Upper lobe of right lung (tissue), 1 donor: ENCODE measurements at regions not wholly inside any gene's neighbourhood (a gene's known extent, or its start where the extent isn't known, plus 50 kb on each side); places are given as distances from the start of the nearest gene placed in this dataset.

Experiments used
- ATAC-seq: fragments of 200-7000 bp; cut with Tn5 transposase; one replicate; pipeline ENCODE4 v1.9.1; 2020; ENCODE audit warnings: mild to moderate bottlenecking, moderate library complexity
- DNase-seq: peaks from one replicate; pipeline ENCODE4 v3.0.0-alpha.2; 2020
- H3K27ac ChIP-seq: fragments of 200-600 bp; one replicate; pipeline ENCODE4 v1.8.0; 2022
- H3K27me3 ChIP-seq: fragments of 200-600 bp; one replicate; pipeline ENCODE4 v1.8.0; 2022; ENCODE audit warnings: mild to moderate bottlenecking
- H3K36me3 ChIP-seq: fragments of 200-600 bp; one replicate; pipeline ENCODE4 v1.8.0; 2022
- H3K4me1 ChIP-seq: fragments of 200-600 bp; one replicate; pipeline ENCODE4 v1.8.0; 2022
- H3K4me3 ChIP-seq: fragments of 200-600 bp; one replicate; pipeline ENCODE4 v1.8.0; 2022; ENCODE audit warnings: mild to moderate bottlenecking
- H3K9me3 ChIP-seq: fragments of 200-600 bp; one replicate; pipeline ENCODE4 v1.8.0; 2022
- CTCF ChIP-seq: fragments of 200-600 bp; IDR thresholded peaks from one replicate; pipeline ENCODE4 v1.8.0; 2022; ENCODE audit warnings: antibody characterized with exemption
- intact Hi-C: fragments of 100-400 bp; cut with DNase I; formaldehyde crosslinking; loops from one replicate; pipeline ENCODE4 v1.11.0; 2022
- donor health status: DM: no; HTN: yes; CAD: no; lungs with severe emphysema.

GRCh38 chrX:35664833-35665232 is 133.3 kb upstream of the MAGEB16 start:
- H3K4me3 ChIP-seq: no peak overlapping the region
- no peak for DNase-seq
- no peaks in the 10 kb centered on the region for H3K27me3 ChIP-seq
- intact Hi-C loops: no loop called here
- no peaks in the 10 kb centered on the region for H3K36me3 ChIP-seq
- H3K27ac ChIP-seq: no peak overlapping the region
- TF ChIP-seq CTCF: no peak
- no peaks in the 10 kb centered on the region for H3K9me3 ChIP-seq
- no peaks in the 10 kb centered on the region for H3K4me1 ChIP-seq
- no peak for ATAC-seq

- ATAC-seq (no peak), DNase-seq (no peak)
- Histone ChIP-seq H3K27me3 (no peaks in the 10 kb centered on the region), H3K27ac (no peak overlapping the region), H3K9me3 (no peaks in the 10 kb centered on the region), H3K36me3 (no peaks in the 10 kb centered on the region), H3K4me1 (no peaks in the 10 kb centered on the region), H3K4me3 (no peak overlapping the region)
- intact Hi-C loops: no loop called here
- no peak for TF ChIP-seq CTCF
Measured at GRCh38 chrX:35665311-35665710, 132.8 kb upstream of the MAGEB16 start.

GRCh38 chrX:35670889-35671288 is 127.3 kb upstream of the MAGEB16 start:
- intact Hi-C loops: no loop called here
- no peak for DNase-seq
- Histone ChIP-seq H3K27me3 (no peaks in the 10 kb centered on the region), H3K9me3 (no peaks in the 10 kb centered on the region), H3K27ac (no peak overlapping the region), H3K36me3 (no peaks in the 10 kb centered on the region), H3K4me1 (no peaks in the 10 kb centered on the region), H3K4me3 (no peak overlapping the region)
- ATAC-seq: no peak
- no peak for TF ChIP-seq CTCF

GRCh38 chrX:35675151-35675550 is 123.0 kb upstream of the MAGEB16 start:
- intact Hi-C loops: no loop called here
- no peak for TF ChIP-seq CTCF
- no peaks in the 10 kb centered on the region for H3K4me1 ChIP-seq
- no peaks in the 10 kb centered on the region for H3K27me3 ChIP-seq
- no peak overlapping the region for H3K27ac ChIP-seq
- H3K36me3 ChIP-seq: no peaks in the 10 kb centered on the region
- no peaks in the 10 kb centered on the region for H3K9me3 ChIP-seq
- ATAC-seq (no peak), DNase-seq (no peak)
- H3K4me3 ChIP-seq: no peak overlapping the region

GRCh38 chrX:35680940-35681346 is 117.2 kb upstream of the MAGEB16 start:
- intact Hi-C loops: no loop called here
- ATAC-seq: no peak
- no peaks in the 10 kb centered on the region for H3K4me1 ChIP-seq
- no peaks in the 10 kb centered on the region for H3K9me3 ChIP-seq
- H3K4me3 ChIP-seq: no peak overlapping the region
- H3K27me3 ChIP-seq: no peaks in the 10 kb centered on the region
- no peaks in the 10 kb centered on the region for H3K36me3 ChIP-seq
- DNase-seq: no peak
- no peak for TF ChIP-seq CTCF
- no peak overlapping the region for H3K27ac ChIP-seq

GRCh38 chrX:35682476-35682875 is 115.7 kb upstream of the MAGEB16 start:
- TF ChIP-seq CTCF: no peak
- no peaks in the 10 kb centered on the region for H3K27me3 ChIP-seq
- intact Hi-C loops: no loop called here
- H3K36me3 ChIP-seq: no peaks in the 10 kb centered on the region
- no peak overlapping the region for H3K4me3 ChIP-seq
- H3K9me3 ChIP-seq: no peaks in the 10 kb centered on the region
- no peaks in the 10 kb centered on the region for H3K4me1 ChIP-seq
- H3K27ac ChIP-seq: no peak overlapping the region
- DNase-seq: no peak
- ATAC-seq: no peak
